ENCODE measurements at regions not wholly inside any gene's neighbourhood (a gene's known extent, or its start where the extent isn't known, plus 50 kb on each side); places are given as distances from the start of the nearest gene placed in this dataset.

GRCh38 chr3:40602778-40603385 is 78.1 kb downstream of the ZNF621 start:
- Histone ChIP-seq H3K27ac (ENCODE audit: low read length) (no peak overlapping the region), H3K4me1 (ENCODE audit: control insufficient read depth, insufficient read depth, low read length) (no peaks in the 10 kb centered on the region), H3K27me3 (ENCODE audit: control insufficient read depth, insufficient read depth, low read length) (no peaks in the 10 kb centered on the region), H3K4me3 (ENCODE audit: low read length) (no peak overlapping the region), H3K36me3 (ENCODE audit: control insufficient read depth, insufficient read depth, low read length) (no peaks in the 10 kb centered on the region), H3K9me3 (ENCODE audit: control insufficient read depth, insufficient read depth, low read length) (no peaks in the 10 kb centered on the region)
- WGBS (ENCODE audit: insufficient coverage) = 83% methylated on average over 1 of the region's 1 CpG
- Mint-ChIP-seq H3K4me3 (no peak overlapping the region), H3K36me3 (no peaks in the 10 kb centered on the region), H3K27ac (no peak overlapping the region), H3K27me3 (ENCODE audit: low read depth in 2 of 2) (peaks cover 16 to 36% of the 10 kb centered on the region in 2 donors), H3K9me3 (no peaks in the 10 kb centered on the region), H3K4me1 (no peaks in the 10 kb centered on the region)
- intact Hi-C loops (cut with micrococcal nuclease) = no loop called here
- ATAC-seq = no peak
- no peak for TF ChIP-seq CTCF (IDR thresholded peaks at IDR 0.05)
- no peak for DNase-seq

GRCh38 chr3:40605960-40606359 is 81.2 kb downstream of the ZNF621 start:
- no peaks in the 10 kb centered on the region for H3K4me1 ChIP-seq (ENCODE audit: control insufficient read depth, insufficient read depth, low read length)
- Mint-ChIP-seq H3K27ac (no peak overlapping the region), H3K4me3 (no peak overlapping the region), H3K36me3 (no peaks in the 10 kb centered on the region), H3K4me1 (no peaks in the 10 kb centered on the region), H3K9me3 (no peaks in the 10 kb centered on the region), H3K27me3 (ENCODE audit: low read depth in 2 of 2) (peaks cover 15 to 34% of the 10 kb centered on the region in 2 donors)
- H3K4me3 ChIP-seq (ENCODE audit: low read length) = no peak overlapping the region
- ATAC-seq (no peak), DNase-seq (no peak)
- no peaks in the 10 kb centered on the region for H3K27me3 ChIP-seq (ENCODE audit: control insufficient read depth, insufficient read depth, low read length)
- intact Hi-C loops (cut with micrococcal nuclease) = no loop called here
- no peak for TF ChIP-seq CTCF (IDR thresholded peaks at IDR 0.05)
- no peaks in the 10 kb centered on the region for H3K36me3 ChIP-seq (ENCODE audit: control insufficient read depth, insufficient read depth, low read length)
- H3K9me3 ChIP-seq (ENCODE audit: control insufficient read depth, insufficient read depth, low read length) = no peaks in the 10 kb centered on the region
- 100% methylated on average over 1 of the region's 1 CpG for WGBS (ENCODE audit: insufficient coverage)
- no peak overlapping the region for H3K27ac ChIP-seq (ENCODE audit: low read length)

- H3K27me3 Mint-ChIP-seq (ENCODE audit: low read depth in 2 of 2) = peaks cover 18 to 34% of the 10 kb centered on the region in 2 donors
- H3K36me3 ChIP-seq (ENCODE audit: control insufficient read depth, insufficient read depth, low read length) = no peaks in the 10 kb centered on the region
- H3K4me1 Mint-ChIP-seq = no peaks in the 10 kb centered on the region
- TF ChIP-seq CTCF (IDR thresholded peaks at IDR 0.05) = no peak
- H3K36me3 Mint-ChIP-seq = no peaks in the 10 kb centered on the region
- H3K27me3 ChIP-seq (ENCODE audit: control insufficient read depth, insufficient read depth, low read length) = no peaks in the 10 kb centered on the region
- no peak for ATAC-seq
- H3K4me3 Mint-ChIP-seq = no peak overlapping the region
- intact Hi-C loops (cut with micrococcal nuclease) = no loop called here
- H3K4me3 ChIP-seq (ENCODE audit: low read length) = no peak overlapping the region
- no peak overlapping the region for H3K27ac Mint-ChIP-seq
- H3K27ac ChIP-seq (ENCODE audit: low read length) = no peak overlapping the region
- no peaks in the 10 kb centered on the region for H3K9me3 ChIP-seq (ENCODE audit: control insufficient read depth, insufficient read depth, low read length)
- H3K4me1 ChIP-seq (ENCODE audit: control insufficient read depth, insufficient read depth, low read length) = no peaks in the 10 kb centered on the region
- WGBS (ENCODE audit: insufficient coverage) = 69% methylated on average over 2 of the region's 2 CpGs
- no peak for DNase-seq
- no peaks in the 10 kb centered on the region for H3K9me3 Mint-ChIP-seq
Observed at GRCh38 chr3:40608091-40608490, 83.3 kb downstream of the ZNF621 start.

GRCh38 chr3:40613306-40613705 is 88.5 kb downstream of the ZNF621 start:
- 89% methylated on average over 3 of the region's 5 CpGs for WGBS (ENCODE audit: insufficient coverage)
- ATAC-seq = no peak
- peaks cover 0 to 6% of the 10 kb centered on the region in 2 donors for H3K4me1 Mint-ChIP-seq

More at GRCh38 chr3:40613306-40613705, 88.5 kb downstream of the ZNF621 start:
- DNase-seq = no peak
- H3K4me3 Mint-ChIP-seq = no peak overlapping the region
- intact Hi-C loops (cut with micrococcal nuclease) = no loop called here
- Histone ChIP-seq H3K27me3 (ENCODE audit: control insufficient read depth, insufficient read depth, low read length) (peaks cover 10% of the 10 kb centered on the region), H3K4me1 (ENCODE audit: control insufficient read depth, insufficient read depth, low read length) (no peaks in the 10 kb centered on the region), H3K4me3 (ENCODE audit: low read length) (no peak overlapping the region), H3K27ac (ENCODE audit: low read length) (no peak overlapping the region), H3K9me3 (ENCODE audit: control insufficient read depth, insufficient read depth, low read length) (no peaks in the 10 kb centered on the region), H3K36me3 (ENCODE audit: control insufficient read depth, insufficient read depth, low read length) (no peaks in the 10 kb centered on the region)
- no peak overlapping the region for H3K27ac Mint-ChIP-seq
- no peaks in the 10 kb centered on the region for H3K36me3 Mint-ChIP-seq
- TF ChIP-seq CTCF (IDR thresholded peaks at IDR 0.05) = no peak
- H3K27me3 Mint-ChIP-seq (ENCODE audit: low read depth in 2 of 2) = peaks cover 28 to 49% of the 10 kb centered on the region in 2 donors
- H3K9me3 Mint-ChIP-seq = no peaks in the 10 kb centered on the region

Data from natural killer cell (primary cell).